CD8-positive, alpha-beta memory T cell (primary cell): ENCODE measurements at regions not wholly inside any gene's neighbourhood (a gene's known extent, or its start where the extent isn't known, plus 50 kb on each side); places are given as distances from the start of the nearest gene placed in this dataset.

ENCODE experiments used
- CTCF ChIA-PET: fragments of 350-600 bp; sonication (Branson Sonifier 250); formaldehyde crosslinking; loops from one replicate; lab custom pipeline; 2021; ENCODE audit warnings: antibody characterized with exemption; lab: Charles Lee
- POLR2A ChIA-PET: fragments of 350-600 bp; sonication (Branson Sonifier 250); formaldehyde crosslinking; loops from one replicate; lab custom pipeline; 2021; ENCODE audit warnings: antibody characterized with exemption; lab: Charles Lee
- DNase-seq, 5 donors: peaks; one replicate each; pipeline versions ENCODE4 v3.0.0 to v3.0.0-alpha.2; 2020 to 2022; ENCODE audit warnings: mixed read lengths in 1 of 5
- H3K27ac ChIP-seq: one replicate; pipeline ENCODE4 v1.7.0; 2013; ENCODE audit warnings: low read depth, mild to moderate bottlenecking, low read length, moderate library complexity
- H3K27me3 ChIP-seq: 2 replicates; pipeline ENCODE4 v1.7.0; 2013; ENCODE audit warnings: low read length, mild to moderate bottlenecking; ENCODE audit not compliant: insufficient read depth, poor library complexity, severe bottlenecking
- H3K36me3 ChIP-seq: 2 replicates; pipeline ENCODE4 v1.7.0; 2013; ENCODE audit warnings: mild to moderate bottlenecking, low read length, moderate library complexity; ENCODE audit not compliant: insufficient read depth
- H3K4me1 ChIP-seq: 2 replicates; pipeline ENCODE4 v1.7.0; 2013; ENCODE audit warnings: mild to moderate bottlenecking, low read length, moderate library complexity; ENCODE audit not compliant: insufficient read depth
- H3K4me3 ChIP-seq: 2 replicates; pipeline ENCODE4 v1.7.0; 2013; ENCODE audit warnings: mild to moderate bottlenecking, low read length
- H3K9me3 ChIP-seq: 2 replicates; pipeline ENCODE4 v1.7.0; 2013; ENCODE audit warnings: mild to moderate bottlenecking, low read length
- H3K27ac Mint-ChIP-seq, 8 donors: one replicate each; pipeline ENCODE4 v1.8.0; 2020 to 2021; ENCODE audit warnings: mixed read lengths in 8 of 8, mild to moderate bottlenecking in 6 of 8, inconsistent platforms in 3 of 8, moderate library complexity in 3 of 8
- H3K27me3 Mint-ChIP-seq, 2 donors: one replicate each; pipeline ENCODE4 v1.8.0; 2020 to 2021; ENCODE audit warnings: mixed read lengths in 2 of 2, mild to moderate bottlenecking in 1 of 2, moderate library complexity in 1 of 2
- H3K36me3 Mint-ChIP-seq, 3 donors: one replicate each; pipeline ENCODE4 v1.8.0; 2020 to 2021; ENCODE audit warnings: mixed read lengths in 3 of 3, inconsistent platforms in 1 of 3, mild to moderate bottlenecking in 1 of 3
- H3K4me1 Mint-ChIP-seq, 3 donors: one replicate each; pipeline ENCODE4 v1.8.0; 2020 to 2021; ENCODE audit warnings: mixed read lengths in 3 of 3, inconsistent platforms in 1 of 3, mild to moderate bottlenecking in 1 of 3
- H3K4me3 Mint-ChIP-seq, 7 donors: one replicate each; pipeline ENCODE4 v1.8.0; 2020 to 2021; ENCODE audit warnings: mixed read lengths in 7 of 7, mild to moderate bottlenecking in 6 of 7, moderate library complexity in 4 of 7, inconsistent platforms in 2 of 7
- H3K9me3 Mint-ChIP-seq, 5 donors: one replicate each; pipeline ENCODE4 v1.8.0; 2020 to 2022; ENCODE audit warnings: mixed read lengths in 5 of 5, mild to moderate bottlenecking in 3 of 5, moderate library complexity in 2 of 5, inconsistent platforms in 1 of 5

GRCh38 chr14:53882684-53883083 lies 73.9 kb downstream of the BMP4 start:
- no peak overlapping the region for H3K27ac Mint-ChIP-seq
- no peaks in the 10 kb centered on the region for H3K9me3 ChIP-seq
- no peaks in the 10 kb centered on the region for H3K4me1 Mint-ChIP-seq
- H3K4me1 ChIP-seq = no peaks in the 10 kb centered on the region
- H3K36me3 ChIP-seq = no peaks in the 10 kb centered on the region
- H3K9me3 Mint-ChIP-seq = peaks cover 0 to 6% (median under 1%) of the 10 kb centered on the region in 5 donors
- no peak overlapping the region for H3K27ac ChIP-seq
- no peak for DNase-seq
- H3K27me3 ChIP-seq = no peaks in the 10 kb centered on the region
- no peak overlapping the region for H3K4me3 ChIP-seq
- H3K36me3 Mint-ChIP-seq = no peaks in the 10 kb centered on the region
- CTCF ChIA-PET = no interaction called here
- no peak overlapping the region for H3K4me3 Mint-ChIP-seq
- POLR2A ChIA-PET = no interaction called here
- H3K27me3 Mint-ChIP-seq = no peaks in the 10 kb centered on the region

DNA sequence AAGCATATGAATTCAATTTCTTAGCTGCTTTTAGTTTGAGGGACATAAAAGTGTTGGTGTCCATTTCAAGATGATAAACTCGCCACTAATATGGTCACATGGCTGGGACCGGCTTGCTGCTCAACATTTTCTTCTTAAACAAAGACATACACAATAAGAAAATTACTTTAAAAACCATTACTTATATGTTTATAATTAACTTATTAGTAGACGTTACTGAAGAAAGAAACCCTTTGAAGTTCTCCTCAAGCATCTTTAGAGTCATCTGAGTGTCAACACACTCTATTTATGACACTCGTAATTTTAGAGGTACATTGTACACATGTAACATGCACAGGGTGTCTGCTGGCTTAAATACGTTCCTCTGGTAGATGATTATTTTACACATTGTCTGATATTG lies 74.7 kb downstream of the BMP4 start:
- ChIA-PET POLR2A (no interaction called here), CTCF (no interaction called here)
- H3K4me1 Mint-ChIP-seq = no peaks in the 10 kb centered on the region
- H3K27me3 Mint-ChIP-seq = no peaks in the 10 kb centered on the region
- H3K4me3 Mint-ChIP-seq = no peak overlapping the region
- no peak overlapping the region for H3K27ac ChIP-seq
- H3K9me3 Mint-ChIP-seq = peaks cover 0 to 7% (median 4%) of the 10 kb centered on the region in 5 donors
- no peak overlapping the region for H3K27ac Mint-ChIP-seq
- H3K4me3 ChIP-seq = no peak overlapping the region
- DNase-seq = no peak
- H3K36me3 Mint-ChIP-seq = no peaks in the 10 kb centered on the region
- no peaks in the 10 kb centered on the region for H3K4me1 ChIP-seq
- no peaks in the 10 kb centered on the region for H3K27me3 ChIP-seq
- no peaks in the 10 kb centered on the region for H3K9me3 ChIP-seq
- H3K36me3 ChIP-seq = no peaks in the 10 kb centered on the region

DNA sequence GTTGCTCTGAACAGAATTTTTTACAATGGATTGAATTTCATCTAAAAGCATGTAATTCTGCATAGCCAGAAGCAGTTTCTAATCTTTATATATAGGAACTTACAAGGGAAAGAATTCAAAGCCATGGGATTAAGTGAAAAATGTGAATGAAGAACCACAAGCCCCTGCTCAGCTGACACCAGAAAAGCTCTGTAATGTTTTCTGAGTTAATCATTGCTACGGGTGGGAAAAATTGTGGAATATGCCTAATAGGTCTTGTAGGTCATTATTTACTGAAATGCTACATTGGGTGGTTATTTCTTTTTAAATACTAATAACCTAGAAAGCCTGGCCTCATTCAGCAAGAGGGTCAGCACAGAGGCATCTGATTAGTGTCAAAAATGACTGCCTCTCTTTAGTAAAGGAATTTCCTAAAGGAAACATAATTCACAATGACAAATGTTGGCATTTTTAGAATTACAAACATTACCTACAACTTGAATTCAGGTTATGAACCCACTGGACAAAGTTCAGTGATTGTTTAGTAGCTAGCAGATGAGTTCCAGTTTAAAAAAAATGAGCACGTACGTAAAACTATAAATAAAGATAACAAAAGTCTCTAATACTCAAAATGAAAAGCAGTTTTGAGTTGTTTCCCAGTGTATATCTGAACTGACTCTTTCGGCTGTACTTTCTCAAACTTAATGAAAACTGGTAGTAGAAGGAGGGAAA lies 75.3 kb downstream of the BMP4 start:
- no peaks in the 10 kb centered on the region for H3K36me3 ChIP-seq
- H3K9me3 Mint-ChIP-seq = peaks cover 4 to 7% (median 5%) of the 10 kb centered on the region in 5 donors
- no peaks in the 10 kb centered on the region for H3K9me3 ChIP-seq
- H3K4me3 ChIP-seq = no peak overlapping the region
- no peak for DNase-seq
- no peak overlapping the region for H3K4me3 Mint-ChIP-seq
- no peak overlapping the region for H3K27ac Mint-ChIP-seq
- ChIA-PET CTCF (no interaction called here), POLR2A (no interaction called here)
- H3K27ac ChIP-seq = no peak overlapping the region
- H3K27me3 Mint-ChIP-seq = no peaks in the 10 kb centered on the region
- H3K4me1 Mint-ChIP-seq = no peaks in the 10 kb centered on the region
- no peaks in the 10 kb centered on the region for H3K36me3 Mint-ChIP-seq
- no peaks in the 10 kb centered on the region for H3K4me1 ChIP-seq
- H3K27me3 ChIP-seq = no peaks in the 10 kb centered on the region

- Mint-ChIP-seq H3K36me3 (peaks cover 0 to 1% (median 0%) of the 10 kb centered on the region in 3 donors), H3K4me1 (no peaks in the 10 kb centered on the region), H3K4me3 (no peak overlapping the region), H3K9me3 (peaks cover 4 to 5% (median 5%) of the 10 kb centered on the region in 5 donors), H3K27ac (no peak overlapping the region), H3K27me3 (no peaks in the 10 kb centered on the region)
- ChIA-PET POLR2A (no interaction called here), CTCF (no interaction called here)
- no peaks in the 10 kb centered on the region for H3K4me1 ChIP-seq
- no peak overlapping the region for H3K4me3 ChIP-seq
- DNase-seq = no peak
- no peaks in the 10 kb centered on the region for H3K27me3 ChIP-seq
- H3K9me3 ChIP-seq = no peaks in the 10 kb centered on the region
- no peaks in the 10 kb centered on the region for H3K36me3 ChIP-seq
- H3K27ac ChIP-seq = no peak overlapping the region
These were observed 75.9 kb downstream of the BMP4 start for GRCh38 chr14:53880761-53881160.

- H3K4me3 Mint-ChIP-seq = no peak overlapping the region
- no peak overlapping the region for H3K27ac ChIP-seq
- no peak for DNase-seq
- H3K27me3 Mint-ChIP-seq = no peaks in the 10 kb centered on the region
- peaks cover 3 to 7% (median 5%) of the 10 kb centered on the region in 5 donors for H3K9me3 Mint-ChIP-seq
- peaks cover 0 to 1% (median 0%) of the 10 kb centered on the region in 3 donors for H3K36me3 Mint-ChIP-seq
- POLR2A ChIA-PET = interaction anchor here (0.6 kb wide), 1 partner anchor 12 kb away, joined by 4 read pairs; no protein-coding TSS in a partner anchor
- H3K27ac Mint-ChIP-seq = no peak overlapping the region
- no peaks in the 10 kb centered on the region for H3K4me1 Mint-ChIP-seq
- no peaks in the 10 kb centered on the region for H3K4me1 ChIP-seq
- H3K36me3 ChIP-seq = no peaks in the 10 kb centered on the region
- no peak overlapping the region for H3K4me3 ChIP-seq
- CTCF ChIA-PET = no interaction called here
- no peaks in the 10 kb centered on the region for H3K9me3 ChIP-seq
- no peaks in the 10 kb centered on the region for H3K27me3 ChIP-seq
These were observed 76.9 kb downstream of the BMP4 start for GRCh38 chr14:53879747-53880146.

DNA sequence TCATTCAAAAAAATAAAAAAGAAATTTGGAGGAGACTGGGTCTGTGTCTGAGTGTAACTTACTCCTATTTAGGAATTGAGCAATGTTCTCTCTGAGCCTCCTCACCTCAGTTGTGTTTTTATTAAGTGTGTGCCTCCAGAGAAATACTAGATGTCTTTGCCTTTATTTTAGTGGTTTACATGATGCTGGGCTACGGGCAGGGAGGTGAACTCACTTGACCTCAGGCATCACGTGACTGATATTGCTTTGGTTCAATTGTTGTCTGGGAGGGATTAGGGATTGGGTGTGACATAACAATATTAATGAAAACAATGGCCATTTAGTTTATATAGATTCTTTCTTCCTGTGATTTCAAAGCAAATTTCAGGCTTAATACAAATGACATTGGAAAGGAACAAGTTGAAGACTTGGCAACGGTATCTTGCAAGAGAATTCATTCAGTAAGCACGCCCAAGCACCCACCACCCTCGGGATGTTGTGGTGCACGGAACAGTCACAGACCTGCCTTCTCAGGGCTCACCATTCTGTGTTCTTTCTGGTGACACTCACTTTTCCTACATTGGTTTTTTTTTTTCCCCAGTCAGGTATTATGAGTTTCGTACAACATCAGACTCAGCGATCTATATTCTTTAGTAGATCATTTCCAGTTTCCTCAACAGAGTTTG lies 77.5 kb downstream of the BMP4 start:
- peaks cover 0 to 1% (median 0%) of the 10 kb centered on the region in 3 donors for H3K36me3 Mint-ChIP-seq
- H3K27me3 Mint-ChIP-seq = no peaks in the 10 kb centered on the region
- DNase-seq = no peak
- peaks cover 3 to 7% (median 5%) of the 10 kb centered on the region in 5 donors for H3K9me3 Mint-ChIP-seq
- H3K27ac Mint-ChIP-seq = no peak overlapping the region
- no peaks in the 10 kb centered on the region for H3K27me3 ChIP-seq
- POLR2A ChIA-PET = interaction anchor here (0.6 kb wide), 1 partner anchor 11 kb away, joined by 4 read pairs; no protein-coding TSS in a partner anchor
- no peaks in the 10 kb centered on the region for H3K9me3 ChIP-seq
- H3K4me3 Mint-ChIP-seq = no peak overlapping the region
- H3K4me3 ChIP-seq = no peak overlapping the region
- CTCF ChIA-PET = no interaction called here
- H3K4me1 ChIP-seq = no peaks in the 10 kb centered on the region
- H3K4me1 Mint-ChIP-seq = no peaks in the 10 kb centered on the region
- no peak overlapping the region for H3K27ac ChIP-seq
- no peaks in the 10 kb centered on the region for H3K36me3 ChIP-seq

DNA sequence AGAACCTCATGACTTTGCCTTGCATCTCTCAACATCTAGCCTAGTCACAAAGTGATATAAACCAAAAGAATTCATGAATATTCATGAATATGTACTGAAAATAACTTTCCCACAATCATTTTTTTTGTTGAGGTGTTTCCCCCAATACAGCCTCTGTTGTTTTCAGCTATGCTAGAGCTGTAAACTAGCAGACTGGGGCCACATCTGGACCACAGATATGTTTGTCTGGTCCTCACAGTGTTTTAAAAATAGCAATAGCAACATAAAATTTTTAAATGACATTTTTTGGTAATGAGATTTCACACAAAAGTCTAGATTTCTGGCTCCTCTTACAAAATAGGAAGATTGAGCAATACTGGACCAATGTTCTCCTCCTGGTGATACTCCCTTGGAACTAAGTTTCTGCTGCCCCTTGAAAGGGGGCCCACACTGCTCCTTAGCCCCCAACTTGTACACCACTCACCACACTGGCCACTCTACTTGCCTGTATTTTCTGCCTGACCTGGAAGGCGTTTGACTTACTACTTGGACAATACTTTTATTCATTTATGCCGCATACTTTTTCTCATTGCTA lies 81.2 kb downstream of the BMP4 start:
- CTCF ChIA-PET = no interaction called here
- H3K36me3 Mint-ChIP-seq = peaks cover 0 to 1% (median 0%) of the 10 kb centered on the region in 3 donors

DNA sequence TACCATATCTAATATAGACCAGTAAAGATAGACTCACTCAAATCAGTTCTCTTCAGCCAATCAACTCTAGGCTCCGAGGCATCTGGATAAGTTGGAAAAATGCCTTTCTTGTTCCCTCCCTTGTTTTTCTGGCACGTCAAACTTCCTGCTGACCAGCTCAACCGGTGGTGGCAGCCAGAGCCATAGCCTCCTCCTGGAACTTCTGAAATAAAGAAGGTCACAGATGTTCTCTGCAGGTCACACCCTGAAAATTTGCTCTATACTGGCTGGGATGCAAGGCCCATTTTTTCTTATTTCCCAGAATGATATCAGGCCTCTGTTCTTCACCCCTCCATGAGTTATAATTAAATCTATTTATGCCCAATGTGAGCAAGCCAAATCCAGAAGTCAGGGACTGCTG lies 81.9 kb downstream of the BMP4 start:
- Histone ChIP-seq H3K4me3 (no peak overlapping the region), H3K4me1 (no peaks in the 10 kb centered on the region), H3K36me3 (no peaks in the 10 kb centered on the region), H3K9me3 (no peaks in the 10 kb centered on the region), H3K27me3 (no peaks in the 10 kb centered on the region), H3K27ac (no peak overlapping the region)
- H3K27me3 Mint-ChIP-seq = no peaks in the 10 kb centered on the region
- no peak for DNase-seq
- H3K4me3 Mint-ChIP-seq = no peak overlapping the region
- ChIA-PET POLR2A (no interaction called here), CTCF (no interaction called here)
- H3K9me3 Mint-ChIP-seq = peaks cover 3 to 7% (median 5%) of the 10 kb centered on the region in 5 donors
- H3K36me3 Mint-ChIP-seq = peaks cover 0 to 1% (median 0%) of the 10 kb centered on the region in 3 donors
- H3K4me1 Mint-ChIP-seq = no peaks in the 10 kb centered on the region
- no peak overlapping the region for H3K27ac Mint-ChIP-seq

More for the DNA sequence above, 81.2 kb downstream of the BMP4 start:
- Mint-ChIP-seq H3K27me3 (no peaks in the 10 kb centered on the region), H3K4me3 (no peak overlapping the region), H3K27ac (no peak overlapping the region), H3K9me3 (peaks cover 3 to 7% (median 5%) of the 10 kb centered on the region in 5 donors), H3K4me1 (no peaks in the 10 kb centered on the region)
- H3K9me3 ChIP-seq = no peaks in the 10 kb centered on the region
- H3K27me3 ChIP-seq = no peaks in the 10 kb centered on the region
- H3K36me3 ChIP-seq = no peaks in the 10 kb centered on the region
- no peak overlapping the region for H3K4me3 ChIP-seq
- H3K4me1 ChIP-seq = no peaks in the 10 kb centered on the region
- DNase-seq = no peak
- no peak overlapping the region for H3K27ac ChIP-seq
- POLR2A ChIA-PET = no interaction called here
